GM21515 (cell line): ENCODE measurements at regions not wholly inside any gene's neighbourhood (a gene's known extent, or its start where the extent isn't known, plus 50 kb on each side); places are given as distances from the start of the nearest gene placed in this dataset.

ENCODE experiments used
- ATAC-seq: cut with Tn5 transposase; IDR thresholded peaks from one replicate; pipeline ENCODE4 v1.9.1; 2021; ENCODE audit not compliant: unreplicated experiment

DNA sequence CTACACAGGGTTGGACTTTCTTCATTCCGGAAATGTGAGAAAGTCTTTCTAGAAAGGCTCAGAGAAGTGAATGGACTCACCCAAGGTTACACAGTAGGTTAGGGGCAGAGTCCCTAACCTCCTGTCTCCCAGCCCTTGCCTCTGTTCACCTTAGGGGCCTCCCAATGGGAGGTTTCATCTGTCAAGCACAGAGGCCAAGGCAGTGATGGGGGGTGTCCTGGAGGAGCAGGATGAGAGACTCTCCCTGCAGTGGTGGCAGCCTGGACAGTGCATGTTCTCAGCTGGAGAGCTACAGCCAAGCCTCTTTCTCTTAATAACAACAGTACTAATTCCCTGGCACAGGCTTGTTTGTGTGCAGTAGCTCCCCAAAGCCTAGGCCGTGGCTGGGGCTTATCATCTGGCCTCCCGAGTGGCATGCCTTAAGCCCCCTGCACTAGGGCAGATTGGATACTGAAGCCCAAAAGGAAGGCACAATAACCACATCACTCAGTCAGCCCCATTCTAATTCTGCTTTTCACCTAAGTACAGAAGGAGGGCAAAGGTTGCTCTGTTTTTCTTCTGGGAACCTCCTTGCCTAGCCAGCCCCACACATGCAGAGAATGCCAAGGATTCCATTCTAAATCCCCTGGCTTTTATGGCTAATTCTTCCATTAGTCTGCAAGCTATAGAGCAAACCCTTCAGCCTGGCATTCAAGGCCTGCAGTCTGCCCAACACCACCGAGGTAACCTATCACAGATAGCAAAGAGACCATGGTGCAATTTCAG is 50.2 kb upstream of the XPA start:
- no peak for ATAC-seq

GRCh38 chr9:97748525-97748924 is 51.4 kb upstream of the XPA start:
- ATAC-seq, result no peak

DNA sequence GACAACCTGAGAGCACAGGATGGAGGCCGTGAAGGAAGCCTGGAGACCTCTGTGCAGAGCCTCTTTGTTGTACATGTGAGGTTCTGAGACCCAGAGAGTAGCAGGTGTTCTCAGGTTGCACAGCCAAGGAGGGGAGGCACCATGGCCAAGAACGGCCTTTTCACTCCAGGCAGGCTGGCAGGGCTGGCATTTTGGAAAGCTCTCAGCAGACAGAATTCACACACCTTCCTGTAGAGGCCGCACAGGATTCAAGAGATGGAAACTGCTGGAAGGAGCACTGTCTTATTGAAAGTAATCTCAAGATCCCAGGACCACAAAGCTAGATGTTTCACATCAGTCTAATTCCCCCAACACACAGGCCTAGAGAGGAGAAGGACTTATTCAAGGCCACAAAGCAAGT is 52.8 kb upstream of the XPA start:
- no peak for ATAC-seq

- ATAC-seq, result no peak
These were observed 54.4 kb upstream of the XPA start for GRCh38 chr9:97751531-97751930.

DNA sequence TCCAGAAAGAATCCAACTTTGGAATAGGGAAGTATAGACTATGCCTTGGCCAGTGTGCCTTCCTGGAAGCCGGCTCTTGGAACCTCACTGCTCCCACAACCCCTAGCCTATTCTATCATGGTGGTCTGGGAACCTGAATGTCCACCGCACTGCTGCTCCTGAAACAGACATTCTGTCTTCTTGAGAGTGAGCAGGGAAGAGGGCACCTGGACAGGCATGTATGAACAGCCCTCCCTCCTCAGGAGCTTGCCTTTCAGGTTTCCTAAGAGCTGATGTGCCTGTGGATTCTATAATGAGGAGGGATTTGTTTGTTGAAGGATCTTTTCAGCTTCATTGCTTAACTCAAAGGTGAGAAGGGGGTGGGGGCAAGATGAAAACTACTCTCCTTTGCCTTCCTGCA is 55.1 kb upstream of the XPA start:
- ATAC-seq, result no peak

GRCh38 chr9:97753364-97753763 is 56.2 kb upstream of the XPA start:
- ATAC-seq, result no peak

GRCh38 chr9:97753975-97754374 is 56.8 kb upstream of the XPA start:
- no peak for ATAC-seq

DNA sequence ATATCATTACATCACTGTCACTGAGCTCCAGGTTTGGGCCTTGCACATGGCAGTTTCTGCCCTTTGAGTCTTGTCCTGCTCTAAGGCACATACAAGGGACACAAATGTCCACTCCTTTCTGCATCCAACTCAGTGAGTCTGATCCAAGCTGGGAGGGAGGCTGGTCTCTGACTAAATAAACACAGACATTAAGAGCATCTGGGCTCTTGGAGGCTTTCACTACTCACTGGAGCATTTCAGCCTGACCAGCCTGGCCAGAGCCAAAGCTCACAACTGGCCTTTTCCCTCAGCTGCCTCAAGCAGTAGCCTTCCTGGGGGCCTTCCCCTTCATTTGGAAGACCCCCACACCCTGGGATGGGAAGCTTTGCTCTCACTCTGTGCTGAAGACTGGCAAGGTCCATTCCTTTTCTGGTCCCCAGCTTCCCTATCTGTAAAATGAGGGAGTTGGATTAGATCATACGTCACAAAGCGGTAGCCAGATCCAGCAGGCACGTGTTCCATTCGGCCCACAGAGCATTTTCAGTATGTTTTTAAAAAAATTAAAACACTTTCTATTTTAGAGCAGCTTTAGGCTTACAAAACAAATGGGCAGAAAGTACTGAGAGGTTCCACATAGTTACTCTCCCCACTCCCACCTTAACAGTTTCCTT is 58.6 kb upstream of the XPA start:
- ATAC-seq, result no peak

GRCh38 chr9:97756991-97757390 is 59.9 kb upstream of the XPA start:
- no peak for ATAC-seq

DNA sequence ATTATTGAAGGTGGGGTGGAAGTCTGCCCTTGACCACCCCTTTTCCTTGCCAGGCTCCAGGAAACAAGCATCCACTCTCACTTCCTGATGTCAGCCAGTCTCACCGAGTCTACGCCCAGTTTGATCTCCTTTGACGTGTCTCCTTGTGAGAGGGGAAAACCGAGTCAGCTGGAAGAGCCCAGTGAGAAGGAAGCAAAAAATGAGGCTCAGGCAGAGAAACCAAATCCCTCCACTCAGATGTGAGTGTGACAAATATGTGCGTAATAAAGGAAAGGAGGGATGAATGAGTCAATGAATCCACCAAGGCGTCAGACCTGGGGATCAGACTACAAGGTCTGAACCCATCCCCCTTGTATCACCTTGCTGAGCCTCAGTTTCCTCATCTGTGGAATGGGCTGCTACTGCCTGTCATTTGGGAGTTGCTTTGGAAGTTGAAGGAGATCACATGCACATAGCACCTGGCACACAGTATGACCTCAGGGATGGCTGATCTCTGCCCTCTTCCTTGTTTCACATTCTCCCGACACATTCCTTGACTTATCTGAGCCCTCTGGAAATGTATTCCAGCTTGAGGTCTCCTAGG is 61.3 kb upstream of the XPA start:
- ATAC-seq, result no peak

GRCh38 chr9:97759581-97760288 is 62.6 kb upstream of the XPA start:
- ATAC-seq, result no peak

- no peak for ATAC-seq
These were observed 64.0 kb upstream of the XPA start for GRCh38 chr9:97761056-97761598.

DNA sequence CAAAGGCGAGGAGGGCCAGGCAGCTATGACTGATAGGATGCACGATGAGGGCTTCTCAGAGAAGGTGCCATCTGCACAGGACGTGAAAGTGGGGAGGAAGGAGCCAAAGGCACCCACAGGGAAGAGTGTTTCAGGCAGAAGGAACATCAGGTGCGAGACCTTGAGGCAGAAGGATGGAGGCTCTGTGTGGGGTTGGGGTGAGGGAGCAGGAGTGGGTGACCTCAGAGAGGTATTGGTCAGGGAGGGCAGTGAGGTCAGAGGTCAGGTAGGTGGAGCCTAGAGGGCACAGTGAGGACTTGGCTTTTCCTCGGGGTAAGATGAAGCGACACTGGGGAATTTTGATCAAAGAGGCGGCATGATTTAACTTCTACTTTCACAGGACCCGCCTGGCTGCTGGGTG is 64.7 kb upstream of the XPA start:
- ATAC-seq, result no peak

DNA sequence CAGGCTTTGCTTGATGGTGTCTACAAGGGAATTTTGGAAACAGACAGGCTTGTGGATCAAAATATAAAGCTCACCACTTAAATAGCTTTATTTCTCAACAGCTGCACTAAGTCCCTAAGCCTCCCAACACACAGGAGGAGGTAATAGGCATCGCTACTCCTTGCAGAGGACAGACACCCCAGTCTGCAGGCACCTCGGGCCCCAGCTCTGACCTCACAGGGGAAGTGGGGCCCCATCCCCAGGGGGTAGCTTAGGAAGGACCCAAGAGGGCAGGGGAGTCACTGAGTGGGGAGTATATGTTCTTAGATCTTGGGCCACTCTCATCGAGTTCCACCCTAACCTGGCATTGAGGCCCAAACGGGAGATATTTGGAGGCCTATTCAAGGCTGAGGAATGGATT is 66.7 kb upstream of the XPA start:
- ATAC-seq, result no peak

DNA sequence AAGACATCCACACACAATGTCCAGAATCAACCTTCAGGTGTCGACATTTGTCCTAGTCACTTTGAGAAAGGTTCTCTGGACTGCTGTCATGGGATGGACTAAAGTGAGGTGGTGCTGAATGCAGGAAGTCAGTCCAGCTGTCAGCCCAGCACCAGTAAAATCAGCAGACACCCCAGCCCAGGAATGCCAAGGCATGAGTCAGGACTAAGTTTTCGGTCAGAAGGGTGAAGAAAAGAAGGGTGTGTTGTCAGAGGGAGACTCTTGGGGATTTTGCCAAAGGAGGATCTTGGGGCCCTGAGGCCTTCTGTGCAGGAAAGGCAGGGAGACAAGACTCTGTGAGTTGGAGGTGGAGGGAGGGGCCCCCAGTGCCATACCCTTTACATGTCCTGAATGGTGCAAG is 69.0 kb upstream of the XPA start:
- no peak for ATAC-seq

DNA sequence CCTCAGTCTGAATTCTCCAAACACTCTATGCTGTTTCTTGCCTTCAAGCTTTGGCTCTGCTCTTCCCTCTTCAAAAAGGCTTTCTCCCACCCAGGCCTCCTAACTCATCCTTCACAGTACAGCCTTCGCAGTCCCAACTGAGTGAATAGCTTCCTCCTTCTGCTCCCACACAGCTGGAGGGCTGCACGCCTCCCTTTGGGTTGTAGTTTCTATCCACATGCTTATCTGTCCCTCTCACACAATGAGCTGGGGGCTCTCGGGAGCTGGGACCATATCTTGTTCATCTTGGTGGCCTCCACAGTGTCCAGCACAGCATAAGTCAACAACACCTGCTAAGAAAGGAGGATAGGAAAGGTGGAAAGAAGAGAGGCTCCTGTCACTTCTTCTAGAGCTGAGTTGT is 69.5 kb upstream of the XPA start:
- ATAC-seq, result no peak

DNA sequence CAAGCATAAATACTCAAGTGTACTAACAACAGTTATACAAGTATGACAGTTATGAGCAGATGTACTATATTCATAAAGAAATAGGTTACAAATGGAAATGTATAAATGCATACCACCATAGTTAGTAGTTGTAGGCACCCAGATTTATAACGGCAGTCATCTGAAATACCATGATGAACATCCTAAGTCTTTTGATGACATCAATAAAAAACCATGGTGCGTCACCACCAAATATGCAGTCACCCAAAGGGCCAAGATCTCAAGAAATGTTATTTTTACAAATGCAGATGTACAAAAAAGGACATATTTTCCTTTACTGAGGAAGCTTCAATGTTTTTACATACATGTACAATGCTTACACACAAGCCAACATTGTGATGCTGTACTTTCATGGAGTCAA is 70.8 kb upstream of the XPA start:
- ATAC-seq, result no peak

GRCh38 chr9:97768746-97769145 is 71.6 kb upstream of the XPA start:
- ATAC-seq, result no peak

- ATAC-seq, result no peak
These were observed 72.1 kb upstream of the XPA start for GRCh38 chr9:97769208-97769607.

DNA sequence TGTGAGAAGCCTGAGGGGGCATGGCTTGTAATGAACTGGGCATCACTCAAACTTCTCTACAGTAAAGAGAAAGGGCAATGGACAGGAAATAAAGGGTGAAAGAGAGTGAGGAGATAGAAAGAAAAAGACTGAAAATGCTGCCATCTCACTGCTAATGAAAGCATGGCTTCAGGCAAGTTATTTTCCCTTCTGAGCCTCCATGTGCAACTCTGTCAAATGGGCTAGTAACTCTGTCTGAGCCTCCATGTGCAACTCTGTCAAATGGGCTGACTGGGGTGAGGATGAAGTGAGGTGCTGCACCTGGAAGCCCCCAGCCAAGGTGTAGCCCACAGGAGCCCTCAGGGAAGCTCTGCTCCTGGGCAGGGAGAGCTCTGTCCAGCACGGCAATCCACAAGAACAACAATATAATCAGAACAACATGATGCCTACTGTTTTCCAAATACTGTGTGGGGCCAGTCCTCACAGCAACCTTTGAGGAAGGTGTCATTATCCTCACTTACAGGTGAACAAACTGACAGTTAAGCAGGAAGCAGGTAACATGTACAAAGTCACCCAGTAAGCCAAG is 73.8 kb upstream of the XPA start:
- ATAC-seq, result no peak

- ATAC-seq, result no peak
These were observed 74.5 kb upstream of the XPA start for GRCh38 chr9:97771641-97772040.
